ENCODE measurements at regions not wholly inside any gene's neighbourhood (a gene's known extent, or its start where the extent isn't known, plus 50 kb on each side); places are given as distances from the start of the nearest gene placed in this dataset.

GRCh38 chr20:39874049-39874893, 814.8 kb downstream of the MAFB start:
- peak; percentile 40 for DNase-seq (ENCODE audit: low spot score)

- DNase-seq (ENCODE audit: low spot score), result no peak
These were observed 815.8 kb downstream of the MAFB start for GRCh38 chr20:39873286-39873685.

- DNase-seq (ENCODE audit: low spot score), result no peak
These were observed 818.0 kb downstream of the MAFB start for GRCh38 chr20:39871013-39871412.

GRCh38 chr20:39865446-39865845, 823.6 kb downstream of the MAFB start:
- no peak for DNase-seq (ENCODE audit: low spot score)

GRCh38 chr20:39862470-39862891, 826.6 kb downstream of the MAFB start:
- DNase-seq (ENCODE audit: low spot score), result no peak

- no peak for DNase-seq (ENCODE audit: low spot score)
These were observed 827.7 kb downstream of the MAFB start for GRCh38 chr20:39861381-39861780.

- no peak for DNase-seq (ENCODE audit: low spot score)
These were observed 831.2 kb downstream of the MAFB start for GRCh38 chr20:39857835-39858234.

GRCh38 chr20:39857187-39857586, 831.8 kb downstream of the MAFB start:
- no peak for DNase-seq (ENCODE audit: low spot score)

- no peak for DNase-seq (ENCODE audit: low spot score)
These were observed 833.2 kb downstream of the MAFB start for GRCh38 chr20:39855799-39856198.

GRCh38 chr20:39855056-39855455, 834.0 kb downstream of the MAFB start:
- no peak for DNase-seq (ENCODE audit: low spot score)

- no peak for DNase-seq (ENCODE audit: low spot score)
These were observed 835.4 kb downstream of the MAFB start for GRCh38 chr20:39853636-39854035.

- DNase-seq (ENCODE audit: low spot score), result no peak
These were observed 836.0 kb downstream of the MAFB start for GRCh38 chr20:39853050-39853449.

- no peak for DNase-seq (ENCODE audit: low spot score)
These were observed 837.6 kb downstream of the MAFB start for GRCh38 chr20:39851459-39851858.

GRCh38 chr20:39850821-39851330, 838.2 kb downstream of the MAFB start:
- DNase-seq (ENCODE audit: low spot score), result no peak

- no peak for DNase-seq (ENCODE audit: low spot score)
These were observed 838.8 kb downstream of the MAFB start for GRCh38 chr20:39850246-39850645.

GRCh38 chr20:39849664-39850063, 839.4 kb downstream of the MAFB start:
- DNase-seq (ENCODE audit: low spot score), result peak; percentile 11

GRCh38 chr20:39849171-39849570, 839.9 kb downstream of the MAFB start:
- DNase-seq (ENCODE audit: low spot score), result no peak

- no peak for DNase-seq (ENCODE audit: low spot score)
These were observed 849.5 kb downstream of the MAFB start for GRCh38 chr20:39839399-39840119.

- DNase-seq (ENCODE audit: low spot score), result no peak
These were observed 851.5 kb downstream of the MAFB start for GRCh38 chr20:39837561-39837960.

- DNase-seq (ENCODE audit: low spot score), result no peak
These were observed 853.8 kb downstream of the MAFB start for GRCh38 chr20:39835130-39835842.

- DNase-seq (ENCODE audit: low spot score), result no peak
These were observed 858.1 kb downstream of the MAFB start for GRCh38 chr20:39830903-39831302.

GRCh38 chr20:39829661-39830060, 859.4 kb downstream of the MAFB start:
- DNase-seq (ENCODE audit: low spot score), result peak; percentile 18

Data from putamen (tissue), 1 donor.